Activated CD4-positive, CD25-positive, alpha-beta regulatory T cell treated with anti-CD3 and anti-CD28 coated beads, Interleukin-2, amount 50 U/mL, for 24 hours (primary cell): ENCODE measurements at regions not wholly inside any gene's neighbourhood (a gene's known extent, or its start where the extent isn't known, plus 50 kb on each side); places are given as distances from the start of the nearest gene placed in this dataset.
"Not testable (repeated sequence)": the region's sequence is repeated elsewhere in the genome, so short reads cannot be mapped to it uniquely, and the experiment has no call there.

Experiments
- ATAC-seq, 2 donors: fragments of 150-1000 bp; cut with Tn5 transposase; one replicate each; pipeline ENCODE4 v1.10.0; 2021; ENCODE audit warnings: mild to moderate bottlenecking in 1 of 2, moderate library complexity in 1 of 2

DNA sequence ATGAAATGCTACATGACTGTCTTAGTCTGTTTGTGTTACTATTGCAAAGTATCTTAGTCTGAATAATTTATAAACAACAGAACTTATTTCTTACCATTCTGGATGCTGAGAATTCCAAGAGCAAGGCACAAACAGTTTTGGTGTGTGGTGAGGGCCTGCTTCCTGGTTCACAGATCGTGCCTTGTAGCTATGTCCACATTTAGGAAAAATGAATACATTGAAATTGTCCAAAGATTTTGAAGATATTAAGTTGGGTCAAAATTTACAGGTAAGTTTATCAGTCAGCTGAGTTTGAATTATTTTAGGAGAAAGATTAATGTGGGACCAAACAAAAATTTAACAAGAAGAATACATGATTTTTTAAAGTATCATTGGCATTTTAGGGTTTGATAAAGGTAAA is 293.5 kb downstream of the LTN1 start:
- ATAC-seq = no peak

DNA sequence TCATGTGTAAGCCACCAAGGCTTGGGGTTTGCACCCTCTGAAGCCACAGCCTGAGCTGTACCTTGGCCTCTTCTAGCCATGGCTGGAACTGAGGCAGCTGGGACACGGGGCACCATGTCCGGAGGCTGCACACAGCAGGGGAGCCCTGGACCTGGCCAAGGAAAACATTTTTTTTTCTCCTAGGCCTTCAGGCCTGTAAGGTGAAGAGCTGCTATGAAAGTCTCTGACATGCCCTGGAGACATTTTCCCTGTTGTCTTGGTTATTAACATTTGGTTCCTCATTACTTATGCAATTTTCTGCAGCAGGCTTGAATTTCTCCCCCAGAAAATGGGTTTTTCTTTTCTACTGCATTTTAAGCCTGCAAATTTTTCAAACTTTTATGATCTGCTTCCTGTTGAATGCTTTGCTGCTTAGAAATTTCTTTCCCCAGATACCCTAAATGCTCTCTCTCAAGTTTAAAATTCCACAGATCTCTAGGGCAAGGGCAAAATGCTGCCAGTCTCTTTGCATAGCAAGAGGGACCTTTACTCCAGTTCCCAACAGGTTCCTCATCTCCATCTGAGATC is 295.8 kb downstream of the LTN1 start:
- ATAC-seq = no peak

DNA sequence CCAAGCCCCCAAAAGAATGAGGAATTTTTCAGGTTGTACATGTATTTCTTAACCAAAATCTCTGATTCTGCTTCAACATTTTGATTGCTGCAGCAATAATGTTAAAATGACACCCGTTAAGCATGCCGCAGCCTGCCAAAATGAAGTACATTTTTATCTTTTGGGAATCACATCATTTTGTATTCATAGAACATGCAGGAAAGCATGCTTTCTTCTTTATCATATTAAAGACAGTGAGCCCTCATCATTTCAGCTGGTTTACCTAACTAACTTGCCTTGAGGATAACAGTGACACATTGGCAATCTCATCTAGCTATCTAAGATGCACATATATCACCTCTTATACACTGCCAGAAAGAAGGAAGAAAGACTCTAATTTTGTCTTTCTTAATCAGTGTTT is 299.2 kb downstream of the LTN1 start:
- no peak for ATAC-seq

GRCh38 chr21:28690196-28690595 is 302.5 kb downstream of the LTN1 start:
- no peak for ATAC-seq

GRCh38 chr21:28688381-28688780 is 304.3 kb downstream of the LTN1 start:
- ATAC-seq = no peak

DNA sequence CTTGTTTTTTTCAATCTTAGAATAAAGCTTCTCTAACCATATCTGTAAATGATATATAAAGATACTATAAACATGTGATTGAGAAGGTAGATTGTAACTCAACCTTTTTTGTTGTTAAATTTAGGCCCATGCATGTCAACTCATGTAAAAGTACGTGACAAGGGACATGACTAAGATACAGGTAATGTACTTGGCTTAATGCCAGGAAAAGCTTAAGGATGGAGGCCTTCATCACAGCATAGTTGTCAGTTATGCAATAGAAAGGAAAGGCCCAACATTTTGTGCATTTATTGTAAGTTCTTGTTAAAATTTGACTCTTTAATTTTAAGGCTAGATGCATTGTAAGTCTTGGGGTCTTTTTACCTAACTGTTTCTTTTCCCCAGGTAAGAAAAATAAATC is 305.1 kb downstream of the LTN1 start:
- ATAC-seq = no peak

DNA sequence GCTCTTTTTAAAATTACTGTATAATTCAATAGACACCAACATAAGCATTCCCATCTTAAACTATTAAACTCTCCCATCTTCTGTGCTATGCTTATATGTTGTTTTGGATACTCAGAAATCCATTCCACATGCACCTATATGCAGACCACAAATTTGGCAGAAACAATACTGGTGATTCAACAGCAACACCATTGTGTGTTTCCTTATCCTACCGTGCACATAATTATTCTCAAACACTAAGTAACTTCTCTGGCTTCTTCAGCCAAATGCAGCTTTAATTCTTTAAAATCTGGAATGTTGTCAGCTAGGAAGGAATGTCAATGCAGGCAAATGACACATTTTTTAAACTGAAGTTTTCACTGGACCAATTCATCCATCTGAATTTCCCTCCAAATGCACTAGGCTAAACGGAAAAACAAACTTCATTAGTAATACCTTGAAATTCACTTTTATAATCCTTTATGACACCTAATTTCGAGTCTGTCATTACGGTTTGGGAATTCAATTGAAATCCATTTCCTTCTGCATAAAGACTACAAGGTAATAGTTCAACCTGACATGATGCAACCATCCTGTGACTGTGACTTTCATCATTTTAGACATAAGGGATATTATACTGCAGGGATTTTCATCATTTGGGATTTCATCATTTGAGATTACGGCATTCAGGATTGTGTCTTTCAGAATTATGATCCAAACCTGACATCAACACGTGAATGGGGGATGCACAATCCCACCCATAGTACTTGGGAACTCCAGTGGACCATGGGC is 308.5 kb downstream of the LTN1 start:
- ATAC-seq = no peak

GRCh38 chr21:28682884-28683283 is 309.8 kb downstream of the LTN1 start:
- ATAC-seq = not testable (repeated sequence)

- not testable (repeated sequence) for ATAC-seq
Observed at GRCh38 chr21:28677096-28677495, 315.6 kb downstream of the LTN1 start.

DNA sequence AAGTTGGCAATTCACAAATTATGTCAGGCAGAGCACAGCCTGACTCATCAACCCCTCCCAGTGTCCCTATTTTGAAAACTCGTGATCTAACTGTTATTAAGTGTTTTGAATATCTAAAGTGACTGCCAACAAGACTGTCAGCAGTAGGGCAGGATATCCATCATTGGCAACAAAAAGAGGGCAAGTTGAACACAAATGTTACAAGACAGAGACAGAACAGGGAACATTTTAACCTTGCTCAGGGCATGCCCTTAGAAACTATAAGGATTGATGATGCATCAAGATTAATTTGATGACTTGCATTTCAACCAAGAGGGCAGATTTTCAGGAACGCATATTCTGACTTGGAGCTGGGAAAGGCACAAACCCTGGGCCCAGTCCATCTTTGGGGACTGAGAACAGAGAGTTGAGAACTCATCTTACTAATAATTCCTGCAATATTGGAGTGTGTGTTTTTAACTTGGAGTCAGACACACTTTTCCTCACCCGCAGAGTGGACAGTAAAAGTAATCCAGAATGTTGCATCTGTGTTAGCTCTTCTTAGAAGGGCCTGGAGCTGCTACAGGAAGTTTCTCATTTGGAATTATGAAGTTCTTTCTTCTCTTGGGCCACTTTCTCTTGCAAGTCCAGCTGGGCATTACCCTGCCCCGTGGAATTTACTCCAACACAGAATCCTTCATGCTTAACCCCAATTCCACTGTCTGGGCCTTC is 317.2 kb downstream of the LTN1 start:
- ATAC-seq = no peak

GRCh38 chr21:28674763-28675162 is 317.9 kb downstream of the LTN1 start:
- no peak for ATAC-seq

GRCh38 chr21:28671549-28672195 is 321.0 kb downstream of the LTN1 start:
- no peak for ATAC-seq

GRCh38 chr21:28669971-28670653 is 322.6 kb downstream of the LTN1 start:
- ATAC-seq = no peak

DNA sequence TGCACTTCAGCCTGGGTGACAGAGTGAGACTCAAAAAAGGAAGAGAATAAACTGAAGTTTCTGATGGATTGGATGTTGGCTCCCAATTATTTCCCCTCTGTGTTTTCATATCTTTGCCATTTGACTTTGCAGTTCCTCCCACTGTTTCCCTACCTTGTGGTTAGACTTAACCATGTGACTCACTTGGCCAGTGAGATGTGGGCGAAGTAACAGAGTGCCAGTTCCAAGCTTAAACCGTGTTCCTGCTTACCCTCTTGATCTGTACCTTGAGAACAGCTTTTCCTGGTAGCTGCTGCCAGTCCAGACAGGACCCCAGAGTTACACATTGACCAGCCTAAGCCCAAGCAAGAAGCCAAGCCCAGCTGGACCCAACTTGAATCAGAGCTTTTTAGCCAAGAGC is 323.4 kb downstream of the LTN1 start:
- ATAC-seq = no peak

DNA sequence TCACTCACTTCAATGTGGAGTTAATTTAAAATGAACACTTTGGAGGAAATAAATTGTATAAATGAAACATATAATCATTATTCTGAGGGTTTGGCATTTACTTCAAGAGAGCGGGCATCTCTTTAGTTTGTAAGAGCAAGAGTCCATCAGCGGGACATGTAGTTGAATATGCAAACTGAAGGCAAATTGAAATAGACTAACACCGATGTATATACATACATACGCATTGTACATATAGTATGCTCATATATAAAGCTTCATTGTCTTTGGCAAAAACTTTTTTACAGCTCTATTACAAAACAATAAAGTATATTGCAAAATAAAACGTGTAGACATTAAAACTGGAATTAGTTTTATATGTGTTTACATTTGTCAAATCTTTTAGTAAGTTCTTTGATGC is 328.9 kb downstream of the LTN1 start:
- no peak for ATAC-seq

GRCh38 chr21:28663111-28663693 is 329.5 kb downstream of the LTN1 start:
- ATAC-seq = no peak

DNA sequence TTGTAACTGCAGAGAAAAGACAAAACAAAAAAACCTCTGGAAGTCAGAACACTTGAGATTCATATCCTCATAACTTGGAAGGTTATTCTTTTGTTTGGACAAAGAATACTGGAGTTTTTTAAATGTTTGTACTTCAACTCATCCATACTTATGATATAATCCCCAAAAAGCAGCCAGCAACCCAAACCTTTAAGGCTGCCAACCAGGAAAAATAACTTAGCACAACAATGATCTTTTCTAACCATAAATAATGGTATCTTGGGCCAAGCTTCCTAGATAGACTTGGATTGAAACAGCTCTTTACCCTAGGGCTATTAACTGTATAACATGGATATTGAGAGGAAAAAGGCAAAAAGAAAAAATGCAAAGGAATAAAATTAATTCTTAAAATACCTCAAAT is 335.1 kb downstream of the LTN1 start:
- no peak for ATAC-seq

- ATAC-seq = no peak
Observed at GRCh38 chr21:28655471-28655870, 337.2 kb downstream of the LTN1 start.

GRCh38 chr21:28654406-28654805 is 338.3 kb downstream of the LTN1 start:
- no peak for ATAC-seq

DNA sequence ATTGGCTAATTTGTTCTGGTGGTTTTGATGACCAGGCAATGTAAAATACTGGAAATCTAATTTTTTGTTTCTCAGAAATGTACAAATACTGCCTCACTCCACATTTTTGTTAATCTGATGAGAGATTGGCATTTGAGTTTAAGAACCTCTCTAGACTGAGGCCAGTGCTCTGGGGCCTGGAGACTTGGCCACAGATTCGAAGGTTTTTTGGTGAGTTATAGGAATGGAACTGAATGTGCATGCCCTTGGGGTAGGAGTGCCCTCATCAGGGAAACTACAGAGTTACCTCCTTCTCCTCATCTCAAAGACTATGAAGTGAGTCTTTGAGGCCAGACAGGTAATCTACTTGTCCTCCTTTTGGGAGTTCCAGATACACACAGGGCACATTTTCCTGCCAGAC is 347.9 kb downstream of the LTN1 start:
- ATAC-seq = no peak

DNA sequence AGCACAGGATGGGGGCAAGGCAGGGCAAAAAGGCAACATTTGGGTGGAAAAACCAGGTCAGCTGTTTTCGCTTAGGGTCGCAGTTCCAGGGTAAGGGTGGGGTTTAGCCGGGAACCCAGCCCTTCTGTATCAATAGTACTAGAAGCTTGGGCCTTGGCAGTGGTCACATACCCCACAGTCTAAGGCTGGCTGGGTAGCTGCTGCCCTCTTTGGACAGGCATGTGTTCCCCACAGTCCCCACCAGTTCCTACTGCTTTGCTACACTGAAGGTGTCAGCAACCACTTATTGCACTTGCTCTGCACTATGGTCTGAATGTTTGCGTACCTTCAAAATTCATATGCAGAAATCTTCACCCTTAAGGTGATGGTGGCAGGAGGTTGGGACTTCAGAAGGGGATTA is 349.8 kb downstream of the LTN1 start:
- ATAC-seq = no peak

DNA sequence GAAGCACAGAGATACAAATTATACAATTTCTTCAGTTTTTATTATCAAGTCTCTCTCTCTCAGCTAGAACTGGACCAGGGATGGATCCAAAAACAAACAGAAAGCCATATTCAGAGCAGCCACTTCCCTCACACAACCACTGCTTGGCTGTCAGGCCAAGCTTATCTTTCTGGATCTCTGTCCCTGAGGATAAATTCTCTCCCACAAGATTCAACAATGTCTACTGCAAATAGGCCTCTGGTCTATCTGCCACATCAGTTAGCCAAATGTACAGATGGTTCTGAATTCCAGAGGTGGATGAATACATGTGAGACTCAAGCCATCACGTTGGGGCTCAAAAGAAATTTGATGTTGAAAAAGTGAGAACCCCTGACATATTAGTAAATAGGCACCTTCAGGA is 350.9 kb downstream of the LTN1 start:
- no peak for ATAC-seq

DNA sequence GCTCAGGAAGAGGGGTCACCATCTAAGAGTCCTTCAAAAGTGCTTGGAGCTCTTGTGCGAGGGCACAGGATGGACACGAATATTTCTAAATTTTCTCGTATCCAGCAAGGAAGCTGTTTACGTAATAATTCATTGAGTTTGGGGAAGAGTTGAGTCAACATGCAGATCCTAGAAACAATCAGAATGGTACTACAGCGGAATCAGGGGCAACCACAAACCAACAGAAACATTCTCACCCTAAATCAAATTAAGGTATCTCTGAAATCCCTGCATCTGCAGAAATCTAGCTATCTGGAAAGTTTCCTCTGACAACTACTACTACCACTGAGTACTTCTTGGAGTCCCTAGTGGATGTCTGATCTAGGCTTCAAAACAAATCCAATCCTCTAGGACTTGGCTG is 352.4 kb downstream of the LTN1 start:
- no peak for ATAC-seq
